Karpas-422 (cell line): ENCODE measurements at regions not wholly inside any gene's neighbourhood (a gene's known extent, or its start where the extent isn't known, plus 50 kb on each side); places are given as distances from the start of the nearest gene placed in this dataset.

Experiments used
- DNase-seq: peaks from one replicate; pipeline ENCODE4 v3.0.0-alpha.2; 2015
- H2AFZ ChIP-seq: fragments of 200-600 bp; sonication (generic); 2 replicates; pipeline ENCODE4 v1.6.1; 2014; ENCODE audit warnings: antibody characterized with exemption, low read length, mixed read lengths
- H3K27ac ChIP-seq: fragments of 200-600 bp; sonication (generic); 2 replicates; pipeline ENCODE4 v1.5.1; 2014; ENCODE audit warnings: mild to moderate bottlenecking, low read length, moderate library complexity
- H3K27me3 ChIP-seq: fragments of 200-600 bp; sonication (generic); 2 replicates; pipeline ENCODE4 v1.6.1; 2014; ENCODE audit warnings: low read length, mixed read lengths
- H3K36me3 ChIP-seq: fragments of 200-600 bp; sonication (generic); 2 replicates; pipeline ENCODE4 v1.6.1; 2014; ENCODE audit warnings: low read length, mixed read lengths; ENCODE audit not compliant: insufficient read depth
- H3K4me1 ChIP-seq: fragments of 200-600 bp; sonication (generic); 2 replicates; pipeline ENCODE4 v1.6.1; 2014; ENCODE audit warnings: mild to moderate bottlenecking, low read length, mixed read lengths
- H3K4me2 ChIP-seq: fragments of 200-600 bp; sonication (generic); 2 replicates; pipeline ENCODE4 v1.6.1; 2014; ENCODE audit warnings: low read length, low read depth, mild to moderate bottlenecking; ENCODE audit not compliant: poor library complexity, severe bottlenecking
- H3K4me3 ChIP-seq: fragments of 200-600 bp; sonication (generic); 2 replicates; pipeline ENCODE4 v1.5.1; 2014; ENCODE audit warnings: mild to moderate bottlenecking, antibody characterized with exemption, low read length, mixed read lengths
- H3K79me2 ChIP-seq: fragments of 200-600 bp; sonication (generic); 2 replicates; pipeline ENCODE4 v1.6.1; 2014; ENCODE audit warnings: mild to moderate bottlenecking, low read length, mixed read lengths
- H3K9ac ChIP-seq: fragments of 200-600 bp; sonication (generic); 2 replicates; pipeline ENCODE4 v1.6.0; 2014; ENCODE audit warnings: low read length
- H3K9me2 ChIP-seq: fragments of 200-600 bp; sonication (generic), shearing (Covaris generic); replicated peaks from 2 replicates; pipeline ENCODE4 v1.6.0; 2014; ENCODE audit warnings: mild to moderate bottlenecking, low read length, moderate library complexity; ENCODE audit not compliant: insufficient read depth
- H3K9me3 ChIP-seq: fragments of 300-700, 200-600 bp; sonication (generic); 2 replicates; pipeline ENCODE4 v1.6.1; 2014; ENCODE audit warnings: low read length, mixed read lengths
- H4K20me1 ChIP-seq: fragments of 200-600 bp; sonication (generic); 2 replicates; pipeline ENCODE4 v1.6.1; 2014; ENCODE audit warnings: mild to moderate bottlenecking, antibody characterized with exemption, low read length, low read depth; ENCODE audit not compliant: insufficient read depth

DNA sequence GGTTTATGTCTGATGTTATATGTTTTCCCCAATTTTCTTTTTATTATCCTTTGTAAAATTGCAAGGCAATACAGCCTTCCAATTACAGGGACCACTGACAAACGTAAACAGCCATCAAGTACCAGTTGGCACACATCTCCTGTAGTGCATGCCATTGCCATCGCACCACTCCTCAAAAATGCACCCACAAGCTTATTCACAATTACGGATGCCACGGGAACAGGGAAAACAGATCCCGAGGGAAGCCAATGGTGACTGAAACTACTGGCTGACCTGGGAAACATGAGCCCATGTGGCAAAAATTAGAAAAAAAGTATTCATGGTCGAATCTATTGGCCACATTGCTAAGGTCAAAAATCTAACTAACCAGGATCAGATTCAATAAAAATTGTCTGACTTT lies 395.2 kb downstream of the PAX1 start:
- no peaks in the 10 kb centered on the region for H3K36me3 ChIP-seq
- H4K20me1 ChIP-seq = no peaks in the 10 kb centered on the region
- H3K9ac ChIP-seq = no peak overlapping the region
- no peak overlapping the region for H3K4me2 ChIP-seq
- 0 out of 2 replicates have a peak, but pooled peaks cover 3% of the 10 kb centered on the region for H3K27me3 ChIP-seq
- DNase-seq = no peak
- H3K4me1 ChIP-seq = no peaks in the 10 kb centered on the region
- H3K27ac ChIP-seq = no peak overlapping the region
- no peaks in the 10 kb centered on the region for H3K9me3 ChIP-seq
- no peaks in the 10 kb centered on the region for H3K79me2 ChIP-seq
- H3K4me3 ChIP-seq = no peak overlapping the region
- no peaks in the 10 kb centered on the region for H3K9me2 ChIP-seq
- H2AFZ ChIP-seq = no peak overlapping the region

DNA sequence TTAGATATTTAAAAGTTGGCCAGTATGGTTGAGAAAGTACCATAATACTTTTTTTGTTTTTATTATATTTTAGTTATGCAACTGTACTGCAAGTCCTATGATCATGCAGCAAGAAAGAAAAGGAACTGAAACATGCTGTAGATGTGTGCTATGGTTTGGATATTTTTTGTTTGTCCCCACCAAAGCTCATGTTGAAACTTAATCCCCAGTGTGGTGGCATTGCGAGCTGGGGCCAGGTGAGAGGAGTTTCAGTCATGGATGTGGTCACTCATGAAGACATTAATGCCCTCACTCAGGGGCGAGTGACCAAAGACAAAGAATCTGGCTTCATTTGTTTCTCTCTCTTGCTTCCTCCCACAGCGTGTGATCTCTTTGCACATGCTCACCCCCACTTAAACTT lies 393.9 kb downstream of the PAX1 start:
- Histone ChIP-seq H3K4me3 (no peak overlapping the region), H3K4me1 (no peaks in the 10 kb centered on the region), H3K79me2 (no peaks in the 10 kb centered on the region), H2AFZ (no peak overlapping the region), H3K9ac (no peak overlapping the region), H3K9me3 (no peaks in the 10 kb centered on the region), H3K4me2 (no peak overlapping the region), H3K9me2 (no peaks in the 10 kb centered on the region), H3K36me3 (no peaks in the 10 kb centered on the region), H3K27me3 (0 out of 2 replicates have a peak, but pooled peaks cover 3% of the 10 kb centered on the region), H4K20me1 (no peaks in the 10 kb centered on the region), H3K27ac (no peak overlapping the region)
- DNase-seq = no peak

DNA sequence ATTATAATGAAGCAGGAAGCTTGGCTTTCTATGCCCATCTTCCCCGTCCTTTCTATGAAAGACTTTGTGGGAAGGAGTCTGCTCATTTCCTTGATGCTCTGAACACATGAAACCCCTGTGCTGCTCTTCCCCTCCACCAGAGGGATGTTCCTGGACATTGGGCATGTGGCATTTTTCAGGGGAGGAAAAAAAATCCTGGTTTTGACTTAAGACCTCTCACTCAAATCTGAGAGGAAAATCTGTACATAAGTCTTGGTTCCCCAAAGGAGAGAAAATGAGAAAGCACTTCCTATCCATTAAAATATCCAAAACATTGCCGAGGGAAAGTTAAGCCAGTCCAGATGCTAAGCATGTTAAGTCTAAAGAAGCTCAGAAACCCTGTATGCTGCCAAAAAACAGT lies 393.0 kb downstream of the PAX1 start:
- no peak overlapping the region for H2AFZ ChIP-seq
- no peaks in the 10 kb centered on the region for H3K36me3 ChIP-seq
- no peaks in the 10 kb centered on the region for H3K79me2 ChIP-seq
- H3K9ac ChIP-seq = no peak overlapping the region
- DNase-seq = no peak
- H3K27me3 ChIP-seq = 0 out of 2 replicates have a peak, but pooled peaks cover 3% of the 10 kb centered on the region
- H3K4me3 ChIP-seq = no peak overlapping the region
- H3K4me1 ChIP-seq = no peaks in the 10 kb centered on the region
- H3K27ac ChIP-seq = no peak overlapping the region
- no peaks in the 10 kb centered on the region for H4K20me1 ChIP-seq
- H3K9me2 ChIP-seq = no peaks in the 10 kb centered on the region
- H3K9me3 ChIP-seq = peaks cover under 1% of the 10 kb centered on the region
- no peak overlapping the region for H3K4me2 ChIP-seq

DNA sequence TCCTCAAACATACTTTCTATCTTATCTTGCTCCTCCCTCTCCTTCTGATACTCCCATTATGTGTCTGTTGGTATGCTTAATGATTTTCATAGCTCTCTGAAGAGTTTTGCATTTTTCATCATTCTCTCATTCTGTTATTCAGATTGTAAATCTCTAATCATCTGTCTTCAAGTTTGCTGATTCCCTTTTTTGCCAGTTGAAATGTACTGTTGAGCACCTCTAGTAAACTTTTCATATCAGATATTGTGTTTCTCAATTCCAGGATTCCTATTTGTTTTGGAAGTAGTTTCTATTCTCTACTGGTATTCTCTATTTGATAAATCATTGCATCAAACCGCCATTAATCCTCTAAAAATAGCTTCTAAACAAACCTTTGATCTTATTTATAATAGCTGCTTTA lies 387.7 kb downstream of the PAX1 start:
- no peak for DNase-seq
- H3K9me3 ChIP-seq = peaks cover 8% of the 10 kb centered on the region
- no peaks in the 10 kb centered on the region for H3K79me2 ChIP-seq
- no peaks in the 10 kb centered on the region for H4K20me1 ChIP-seq
- no peak overlapping the region for H3K4me2 ChIP-seq
- H3K4me1 ChIP-seq = no peaks in the 10 kb centered on the region
- no peak overlapping the region for H3K4me3 ChIP-seq
- no peak overlapping the region for H2AFZ ChIP-seq
- H3K9ac ChIP-seq = no peak overlapping the region
- H3K36me3 ChIP-seq = no peaks in the 10 kb centered on the region
- no peak overlapping the region for H3K27ac ChIP-seq
- H3K9me2 ChIP-seq = no peaks in the 10 kb centered on the region
- peaks cover 8% of the 10 kb centered on the region; the same call in 1 of the 2 replicates for H3K27me3 ChIP-seq

DNA sequence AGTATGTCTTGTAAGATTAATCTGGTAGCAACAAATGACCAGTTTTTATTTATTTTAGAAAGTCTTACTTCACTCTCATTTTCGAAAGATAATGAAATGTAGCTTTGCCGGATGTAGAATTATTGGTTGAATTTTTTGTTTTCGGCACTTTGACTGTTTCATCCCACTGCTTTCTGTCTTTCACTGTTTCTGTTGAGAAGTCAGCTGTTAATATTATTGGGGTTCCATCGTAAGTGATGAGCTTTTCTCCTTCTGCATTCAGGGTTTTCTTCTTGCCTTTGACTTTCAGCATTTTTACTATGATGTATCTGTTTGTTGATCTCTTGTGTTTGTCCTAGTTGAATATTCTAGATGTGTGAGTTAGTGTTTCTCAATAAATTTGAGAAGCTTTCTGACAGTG lies 383.4 kb downstream of the PAX1 start:
- Histone ChIP-seq H3K9me3 (peaks cover 8% of the 10 kb centered on the region), H3K79me2 (no peaks in the 10 kb centered on the region), H3K4me3 (no peak overlapping the region), H3K36me3 (no peaks in the 10 kb centered on the region), H3K4me1 (no peaks in the 10 kb centered on the region), H3K27me3 (peaks cover 5% of the 10 kb centered on the region; the same call in 1 of the 2 replicates), H2AFZ (no peak overlapping the region), H3K4me2 (no peak overlapping the region), H3K27ac (no peak overlapping the region), H3K9me2 (no peaks in the 10 kb centered on the region), H4K20me1 (no peaks in the 10 kb centered on the region), H3K9ac (no peak overlapping the region)
- DNase-seq = no peak

DNA sequence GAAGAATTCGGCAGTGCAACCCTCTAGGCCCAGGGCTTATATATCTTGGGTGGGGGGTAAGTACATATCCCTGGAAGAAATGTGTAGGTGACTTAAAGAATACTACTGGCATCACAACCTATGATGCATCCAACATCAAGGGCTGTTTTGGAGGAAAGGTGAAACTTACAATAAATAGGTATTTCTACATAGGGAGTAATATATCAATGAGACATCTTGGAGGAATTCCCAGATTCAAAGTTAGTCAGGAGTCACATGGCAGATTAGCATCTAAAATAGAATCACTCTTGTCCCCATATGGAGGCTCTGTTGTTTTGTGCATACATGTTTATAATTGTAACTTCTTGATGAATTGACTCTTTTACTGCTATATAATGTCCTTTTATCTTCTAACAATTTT lies 375.5 kb downstream of the PAX1 start:
- Histone ChIP-seq H3K27ac (no peak overlapping the region), H3K9ac (no peak overlapping the region), H3K9me3 (no peaks in the 10 kb centered on the region), H3K4me3 (no peak overlapping the region), H3K27me3 (no peaks in the 10 kb centered on the region), H3K9me2 (no peaks in the 10 kb centered on the region), H3K4me1 (no peaks in the 10 kb centered on the region), H2AFZ (no peak overlapping the region), H3K36me3 (no peaks in the 10 kb centered on the region), H4K20me1 (no peaks in the 10 kb centered on the region), H3K4me2 (no peak overlapping the region), H3K79me2 (no peaks in the 10 kb centered on the region)
- no peak for DNase-seq

DNA sequence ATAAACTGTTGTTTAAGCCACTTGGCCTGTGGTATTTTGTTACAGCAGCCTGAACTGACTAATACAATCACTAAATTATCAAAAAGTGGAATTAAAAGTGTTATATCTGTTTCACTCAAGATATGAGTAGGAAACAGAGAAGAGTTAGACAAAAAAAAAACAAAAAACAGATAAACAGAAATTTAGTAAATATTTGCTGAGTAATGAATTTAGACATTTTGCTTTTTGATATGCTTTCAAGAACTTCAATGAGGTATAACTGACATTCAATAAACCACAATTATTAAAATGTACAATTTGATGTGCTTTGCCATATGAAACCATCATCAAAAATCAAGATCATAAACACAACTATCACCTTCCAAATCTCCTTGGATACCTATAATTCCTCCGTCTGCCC lies 369.2 kb downstream of the PAX1 start:
- Histone ChIP-seq H2AFZ (no peak overlapping the region), H3K9me2 (no peaks in the 10 kb centered on the region), H3K79me2 (no peaks in the 10 kb centered on the region), H3K4me1 (no peaks in the 10 kb centered on the region), H3K4me3 (no peak overlapping the region), H4K20me1 (no peaks in the 10 kb centered on the region), H3K27ac (no peak overlapping the region), H3K9me3 (no peaks in the 10 kb centered on the region), H3K27me3 (no peaks in the 10 kb centered on the region), H3K36me3 (no peaks in the 10 kb centered on the region), H3K9ac (no peak overlapping the region), H3K4me2 (no peak overlapping the region)
- no peak for DNase-seq

DNA sequence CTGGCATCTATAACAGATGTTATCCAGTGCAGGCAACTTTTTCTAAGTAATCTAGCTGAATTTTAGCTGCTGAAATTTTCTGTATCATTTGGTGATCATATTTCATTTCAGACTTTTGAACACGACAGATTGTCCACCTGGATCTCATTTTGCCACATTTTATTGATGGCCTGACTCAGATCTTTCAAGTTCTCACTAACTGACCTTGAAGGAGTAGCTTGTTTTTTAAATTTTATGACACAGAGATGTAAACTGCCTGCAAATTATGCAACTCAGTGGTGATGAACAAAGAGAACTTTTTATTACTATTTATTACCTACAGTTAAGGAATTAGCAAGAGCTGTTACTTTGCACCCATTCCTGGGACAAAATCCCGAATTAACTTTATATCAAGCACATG lies 366.4 kb downstream of the PAX1 start:
- Histone ChIP-seq H3K4me2 (no peak overlapping the region), H3K9me3 (no peaks in the 10 kb centered on the region), H3K27me3 (no peaks in the 10 kb centered on the region), H3K9ac (no peak overlapping the region), H3K36me3 (no peaks in the 10 kb centered on the region), H3K27ac (no peak overlapping the region), H3K4me3 (no peak overlapping the region), H3K4me1 (no peaks in the 10 kb centered on the region), H3K79me2 (no peaks in the 10 kb centered on the region), H3K9me2 (no peaks in the 10 kb centered on the region), H2AFZ (no peak overlapping the region), H4K20me1 (no peaks in the 10 kb centered on the region)
- no peak for DNase-seq

DNA sequence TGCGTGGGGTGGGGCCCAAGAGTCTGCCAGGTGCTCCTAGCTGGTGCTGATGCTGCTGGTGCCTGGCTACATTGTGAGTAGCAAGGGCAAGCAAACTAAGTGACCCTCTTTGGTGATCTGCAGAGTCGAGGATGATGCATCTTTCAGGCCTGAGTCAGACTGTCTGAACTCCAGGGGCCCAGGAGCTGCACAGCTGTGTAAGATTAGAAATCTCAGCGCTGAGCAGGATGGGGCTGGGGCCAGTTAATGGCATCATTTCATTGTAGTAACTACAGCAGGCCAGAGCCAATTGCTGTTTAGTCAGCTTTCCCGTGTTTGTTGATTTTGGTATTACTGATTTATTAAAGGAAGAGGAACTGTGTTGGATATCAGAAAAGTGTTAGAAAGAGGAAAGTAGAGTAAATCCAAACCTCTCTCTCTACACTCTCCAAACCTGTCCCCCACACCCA lies 365.2 kb downstream of the PAX1 start:
- H3K9me3 ChIP-seq = no peaks in the 10 kb centered on the region
- no peaks in the 10 kb centered on the region for H3K36me3 ChIP-seq
- no peak overlapping the region for H2AFZ ChIP-seq
- H3K4me3 ChIP-seq = no peak overlapping the region
- H3K4me2 ChIP-seq = no peak overlapping the region
- no peak overlapping the region for H3K9ac ChIP-seq
- H4K20me1 ChIP-seq = no peaks in the 10 kb centered on the region
- no peaks in the 10 kb centered on the region for H3K4me1 ChIP-seq
- no peaks in the 10 kb centered on the region for H3K27me3 ChIP-seq
- H3K27ac ChIP-seq = no peak overlapping the region
- H3K79me2 ChIP-seq = no peaks in the 10 kb centered on the region
- DNase-seq = no peak
- no peaks in the 10 kb centered on the region for H3K9me2 ChIP-seq
